Prostate gland (tissue), 2 donors: ENCODE measurements at regions not wholly inside any gene's neighbourhood (a gene's known extent, or its start where the extent isn't known, plus 50 kb on each side); places are given as distances from the start of the nearest gene placed in this dataset.

Experiments
- DNase-seq: peaks from one replicate; pipeline ENCODE4 v3.0.0-alpha.2; 2019; ENCODE audit warnings: low spot score
- H3K27ac ChIP-seq, 2 donors: fragments of 200-600 bp; sonication (generic); 2 replicates each; pipeline ENCODE4 v1.5.1; 2017 to 2019
- H3K27me3 ChIP-seq: fragments of 200-600 bp; sonication (generic); replicated peaks from 2 replicates; pipeline ENCODE4 v1.5.1; 2019; ENCODE audit not compliant: insufficient read depth
- H3K36me3 ChIP-seq, 2 donors: fragments of 200-600 bp; sonication (generic); 1 replicate in 1 of 2; 2 replicates in 1 of 2; pipeline versions ENCODE4 v1.5.1 to v1.8.1; 2017 to 2019
- H3K4me1 ChIP-seq: fragments of 200-600 bp; sonication (generic); replicated peaks from 2 replicates; pipeline ENCODE4 v1.5.1; 2019
- H3K4me3 ChIP-seq, 2 donors: fragments of 200-600 bp; sonication (generic); 2 replicates each; pipeline ENCODE4 v1.5.1; 2017 to 2019
- H3K9me3 ChIP-seq: fragments of 200-600 bp; sonication (generic); 2 replicates; pipeline ENCODE4 v1.5.1; 2017
- CTCF ChIP-seq, 4 experiments: fragments of 200-600 bp in 2 of 4; fragments of 450-650 bp in 2 of 4; sonication (generic) in 2 of 4; IDR thresholded peaks; 1 replicate in 3 of 4; 2 replicates in 1 of 4; pipeline ENCODE4 v1.5.1; 2016 to 2019; ENCODE audit warnings: antibody characterized with exemption in 4 of 4, mild to moderate bottlenecking in 2 of 4, moderate library complexity in 2 of 4
- POLR2A ChIP-seq: fragments of 450-650 bp; IDR thresholded peaks from one replicate; pipeline ENCODE4 v1.6.1; 2016; ENCODE audit warnings: antibody characterized with exemption, mild to moderate bottlenecking
- POLR2AphosphoS5 ChIP-seq: sonication (generic); formaldehyde crosslinking; IDR thresholded peaks from one replicate; pipeline ENCODE4 v1.6.1; 2017; ENCODE audit warnings: antibody characterized with exemption
- WGBS: methylation state at CpG from one replicate; pipeline ENCODE4 v1.1.5; 2018; 5-methylcytosine and 5-hydroxymethylcytosine counted together
- intact Hi-C: fragments of 100-400 bp; cut with DNase I; formaldehyde crosslinking; loops from one replicate; pipeline ENCODE4 v1.14.2; 2022

- 98% methylated on average over 6 of the region's 6 CpGs for WGBS
- no peaks in the 10 kb centered on the region for H3K9me3 ChIP-seq
- H3K4me3 ChIP-seq, result no peak overlapping the region
- intact Hi-C loops, result no loop called here
- H3K27ac ChIP-seq, result no peak overlapping the region
- H3K36me3 ChIP-seq, result no peaks in the 10 kb centered on the region
- H3K27me3 ChIP-seq, result no peaks in the 10 kb centered on the region
- no peak for DNase-seq
- TF ChIP-seq CTCF (IDR thresholded peaks at IDR 0.05) (no peak), POLR2AphosphoS5 (no peak), POLR2A (no peak)
- no peaks in the 10 kb centered on the region for H3K4me1 ChIP-seq
These were observed 500.9 kb downstream of the ENC1 start for GRCh38 chr5:74139589-74139988.

DNA sequence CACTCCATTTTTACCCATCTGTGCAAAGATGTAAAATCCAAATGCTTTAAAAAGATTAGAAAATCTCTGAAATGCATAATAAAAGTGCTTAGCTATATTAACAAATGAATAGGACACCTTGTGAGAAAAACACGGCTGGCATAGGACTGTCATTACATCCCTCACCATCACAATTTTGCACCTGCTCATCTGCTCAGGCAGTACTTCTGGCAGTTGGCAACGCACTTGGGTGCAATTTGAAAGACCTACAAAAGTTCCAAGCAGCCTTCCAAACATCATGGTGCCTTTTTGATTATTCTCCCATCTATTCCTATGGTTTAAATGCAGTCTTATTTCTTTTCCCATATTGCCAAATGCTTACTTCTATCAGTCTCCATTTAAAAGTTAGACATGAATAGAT is 501.8 kb downstream of the ENC1 start:
- TF ChIP-seq POLR2AphosphoS5 (no peak), CTCF (IDR thresholded peaks at IDR 0.05) (no peak), POLR2A (no peak)
- Histone ChIP-seq H3K9me3 (no peaks in the 10 kb centered on the region), H3K4me3 (no peak overlapping the region), H3K36me3 (no peaks in the 10 kb centered on the region), H3K27me3 (no peaks in the 10 kb centered on the region), H3K27ac (no peak overlapping the region), H3K4me1 (no peaks in the 10 kb centered on the region)
- no peak for DNase-seq
- 96% methylated on average over 2 of the region's 2 CpGs for WGBS
- intact Hi-C loops, result no loop called here

DNA sequence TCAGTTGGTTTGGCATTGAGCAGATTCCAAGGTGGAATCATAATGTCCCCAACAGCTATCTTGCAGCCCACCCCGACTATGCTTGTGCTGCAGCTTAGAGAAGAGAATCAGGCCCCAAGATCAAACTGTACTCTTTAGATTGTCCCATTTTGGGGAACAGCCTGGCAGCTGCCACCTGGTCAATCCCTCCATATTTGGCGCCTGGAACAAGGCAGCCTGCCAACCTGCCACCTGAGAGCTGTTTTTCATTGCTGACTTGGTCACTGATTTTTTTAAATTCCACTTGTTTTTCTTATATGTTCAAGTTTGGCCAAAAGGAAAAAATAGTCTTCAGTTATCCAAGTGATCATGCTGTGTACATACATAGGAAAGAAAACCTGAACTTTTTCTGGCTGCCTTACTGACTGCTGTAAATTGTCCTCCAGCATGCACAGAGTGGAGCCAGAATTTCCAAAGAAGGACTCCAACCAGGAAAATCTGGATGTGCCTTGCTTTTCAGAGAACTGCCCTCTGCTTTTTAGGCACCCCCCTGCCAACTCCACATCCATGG is 504.2 kb downstream of the ENC1 start:
- no peaks in the 10 kb centered on the region for H3K9me3 ChIP-seq
- intact Hi-C loops, result no loop called here
- no peaks in the 10 kb centered on the region for H3K4me1 ChIP-seq
- no peak overlapping the region for H3K27ac ChIP-seq
- no peak for DNase-seq
- no peaks in the 10 kb centered on the region for H3K36me3 ChIP-seq
- no peak overlapping the region for H3K4me3 ChIP-seq
- TF ChIP-seq POLR2AphosphoS5 (no peak), CTCF (IDR thresholded peaks at IDR 0.05) (no peak), POLR2A (no peak)
- 61% methylated on average over 2 of the region's 2 CpGs for WGBS
- no peaks in the 10 kb centered on the region for H3K27me3 ChIP-seq

DNA sequence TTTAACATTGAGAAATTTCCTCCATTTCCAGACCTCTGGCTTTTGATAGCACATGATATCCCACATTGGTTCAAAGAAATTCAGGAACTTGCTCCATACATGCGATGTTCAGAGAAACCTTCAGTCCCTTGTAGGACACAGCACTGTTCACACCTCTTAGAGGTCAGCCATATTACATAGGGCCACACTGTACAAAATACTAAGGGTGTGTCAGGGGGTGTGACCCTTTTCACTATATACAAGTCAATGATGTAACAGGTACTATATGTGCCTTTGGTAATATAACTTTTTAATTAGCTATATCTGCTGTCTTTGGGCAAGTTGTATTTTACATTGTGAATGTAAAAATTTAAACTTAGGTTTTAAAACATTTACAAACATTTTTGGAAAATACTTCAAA is 505.5 kb downstream of the ENC1 start:
- Histone ChIP-seq H3K4me1 (no peaks in the 10 kb centered on the region), H3K9me3 (no peaks in the 10 kb centered on the region), H3K4me3 (no peak overlapping the region), H3K27ac (no peak overlapping the region), H3K36me3 (no peaks in the 10 kb centered on the region), H3K27me3 (no peaks in the 10 kb centered on the region)
- intact Hi-C loops, result no loop called here
- DNase-seq, result no peak
- TF ChIP-seq POLR2A (no peak), CTCF (IDR thresholded peaks at IDR 0.05) (no peak), POLR2AphosphoS5 (no peak)
- WGBS, result 96% methylated on average over 1 of the region's 1 CpG

GRCh38 chr5:74132485-74132884 is 506.5 kb downstream of the ARHGEF28 start:
- Histone ChIP-seq H3K9me3 (no peaks in the 10 kb centered on the region), H3K4me3 (no peak overlapping the region), H3K27ac (no peak overlapping the region), H3K36me3 (no peaks in the 10 kb centered on the region), H3K27me3 (no peaks in the 10 kb centered on the region), H3K4me1 (no peaks in the 10 kb centered on the region)
- intact Hi-C loops, result no loop called here
- TF ChIP-seq POLR2AphosphoS5, result no peak
- TF ChIP-seq POLR2A, result no peak
- TF ChIP-seq CTCF (IDR thresholded peaks at IDR 0.05), result no peak
- WGBS, result 96% methylated on average over 4 of the region's 4 CpGs
- no peak for DNase-seq
